ENCODE measurements at regions not wholly inside any gene's neighbourhood (a gene's known extent, or its start where the extent isn't known, plus 50 kb on each side); places are given as distances from the start of the nearest gene placed in this dataset.

- TF ChIP-seq REST (IDR thresholded peaks at IDR 0.05; ENCODE audit: insufficient read depth in 1 of 2, low read depth in 2 of 2, low read length in 2 of 2) (no peak), POLR2AphosphoS5 (IDR thresholded peaks at IDR 0.05; ENCODE audit: low read depth, low read length) (no peak), SIN3A (IDR thresholded peaks at IDR 0.05; ENCODE audit: borderline replicate concordance, insufficient read depth, low read length) (no peak), FOXP2 (optimal IDR thresholded peaks at IDR 0.05; ENCODE audit: borderline replicate concordance, extremely low read depth, extremely low read length, insufficient read depth) (no peak)
Measured at GRCh38 chr1:38223391-38223790, 176.8 kb upstream of the POU3F1 start.

GRCh38 chr1:38222891-38223290, 176.3 kb upstream of the POU3F1 start:
- TF ChIP-seq FOXP2 (optimal IDR thresholded peaks at IDR 0.05; ENCODE audit: borderline replicate concordance, extremely low read depth, extremely low read length, insufficient read depth): no peak
- no peak for TF ChIP-seq POLR2AphosphoS5 (IDR thresholded peaks at IDR 0.05; ENCODE audit: low read depth, low read length)
- TF ChIP-seq SIN3A (IDR thresholded peaks at IDR 0.05; ENCODE audit: borderline replicate concordance, insufficient read depth, low read length): no peak
- TF ChIP-seq TAF1 (IDR thresholded peaks at IDR 0.05; ENCODE audit: borderline replicate concordance, insufficient read depth, low read length): no peak
- no peak for TF ChIP-seq REST (IDR thresholded peaks at IDR 0.05; ENCODE audit: insufficient read depth in 1 of 2, low read depth in 2 of 2, low read length in 2 of 2)

- no peak for TF ChIP-seq REST (IDR thresholded peaks at IDR 0.05; ENCODE audit: insufficient read depth in 1 of 2, low read depth in 2 of 2, low read length in 2 of 2)
- no peak for TF ChIP-seq FOXP2 (optimal IDR thresholded peaks at IDR 0.05; ENCODE audit: borderline replicate concordance, extremely low read depth, extremely low read length, insufficient read depth)
- TF ChIP-seq SIN3A (IDR thresholded peaks at IDR 0.05; ENCODE audit: borderline replicate concordance, insufficient read depth, low read length): no peak
- no peak for TF ChIP-seq POLR2AphosphoS5 (IDR thresholded peaks at IDR 0.05; ENCODE audit: low read depth, low read length)
- no peak for TF ChIP-seq TAF1 (IDR thresholded peaks at IDR 0.05; ENCODE audit: borderline replicate concordance, insufficient read depth, low read length)
Measured at GRCh38 chr1:38221006-38221649, 174.5 kb upstream of the POU3F1 start.

- no peak for TF ChIP-seq REST (IDR thresholded peaks at IDR 0.05; ENCODE audit: insufficient read depth in 1 of 2, low read depth in 2 of 2, low read length in 2 of 2)
Measured at GRCh38 chr1:38217316-38217715, 170.7 kb upstream of the POU3F1 start.

Data from PFSK-1 (cell line).